ENCODE measurements at regions not wholly inside any gene's neighbourhood (a gene's known extent, or its start where the extent isn't known, plus 50 kb on each side); places are given as distances from the start of the nearest gene placed in this dataset.

- TF ChIP-seq, protein P1, sequence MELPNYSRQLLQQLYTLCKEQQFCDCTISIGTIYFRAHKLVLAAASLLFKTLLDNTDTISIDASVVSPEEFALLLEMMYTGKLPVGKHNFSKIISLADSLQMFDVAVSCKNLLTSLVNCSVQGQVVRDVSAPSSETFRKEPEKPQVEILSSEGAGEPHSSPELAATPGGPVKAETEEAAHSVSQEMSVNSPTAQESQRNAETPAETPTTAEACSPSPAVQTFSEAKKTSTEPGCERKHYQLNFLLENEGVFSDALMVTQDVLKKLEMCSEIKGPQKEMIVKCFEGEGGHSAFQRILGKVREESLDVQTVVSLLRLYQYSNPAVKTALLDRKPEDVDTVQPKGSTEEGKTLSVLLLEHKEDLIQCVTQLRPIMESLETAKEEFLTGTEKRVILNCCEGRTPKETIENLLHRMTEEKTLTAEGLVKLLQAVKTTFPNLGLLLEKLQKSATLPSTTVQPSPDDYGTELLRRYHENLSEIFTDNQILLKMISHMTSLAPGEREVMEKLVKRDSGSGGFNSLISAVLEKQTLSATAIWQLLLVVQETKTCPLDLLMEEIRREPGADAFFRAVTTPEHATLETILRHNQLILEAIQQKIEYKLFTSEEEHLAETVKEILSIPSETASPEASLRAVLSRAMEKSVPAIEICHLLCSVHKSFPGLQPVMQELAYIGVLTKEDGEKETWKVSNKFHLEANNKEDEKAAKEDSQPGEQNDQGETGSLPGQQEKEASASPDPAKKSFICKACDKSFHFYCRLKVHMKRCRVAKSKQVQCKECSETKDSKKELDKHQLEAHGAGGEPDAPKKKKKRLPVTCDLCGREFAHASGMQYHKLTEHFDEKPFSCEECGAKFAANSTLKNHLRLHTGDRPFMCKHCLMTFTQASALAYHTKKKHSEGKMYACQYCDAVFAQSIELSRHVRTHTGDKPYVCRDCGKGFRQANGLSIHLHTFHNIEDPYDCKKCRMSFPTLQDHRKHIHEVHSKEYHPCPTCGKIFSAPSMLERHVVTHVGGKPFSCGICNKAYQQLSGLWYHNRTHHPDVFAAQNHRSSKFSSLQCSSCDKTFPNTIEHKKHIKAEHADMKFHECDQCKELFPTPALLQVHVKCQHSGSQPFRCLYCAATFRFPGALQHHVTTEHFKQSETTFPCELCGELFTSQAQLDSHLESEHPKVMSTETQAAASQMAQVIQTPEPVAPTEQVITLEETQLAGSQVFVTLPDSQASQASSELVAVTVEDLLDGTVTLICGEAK (IDR thresholded peaks at IDR 0.05): no peak
- TF ChIP-seq, protein P1 (CRISPR knock-in tag; IDR thresholded peaks at IDR 0.05): no peak
- TF ChIP-seq L3MBTL2 (IDR thresholded peaks at IDR 0.05) (no peak), ZNF121 (CRISPR knock-in tag; conservative IDR thresholded peaks at IDR 0.05) (no peak), RBBP5 (IDR thresholded peaks at IDR 0.05; ENCODE audit: borderline replicate concordance, insufficient read depth, low read length, poor library complexity, severe bottlenecking) (no peak), ZNF584 (CRISPR knock-in tag; IDR thresholded peaks at IDR 0.05; ENCODE audit: low read depth) (no peak), MYNN (IDR thresholded peaks at IDR 0.05) (no peak), MYNN (CRISPR knock-in tag; IDR thresholded peaks at IDR 0.05) (no peak), SOX6 (IDR thresholded peaks at IDR 0.05) (no peak)
- TF ChIP-seq, protein P2, sequence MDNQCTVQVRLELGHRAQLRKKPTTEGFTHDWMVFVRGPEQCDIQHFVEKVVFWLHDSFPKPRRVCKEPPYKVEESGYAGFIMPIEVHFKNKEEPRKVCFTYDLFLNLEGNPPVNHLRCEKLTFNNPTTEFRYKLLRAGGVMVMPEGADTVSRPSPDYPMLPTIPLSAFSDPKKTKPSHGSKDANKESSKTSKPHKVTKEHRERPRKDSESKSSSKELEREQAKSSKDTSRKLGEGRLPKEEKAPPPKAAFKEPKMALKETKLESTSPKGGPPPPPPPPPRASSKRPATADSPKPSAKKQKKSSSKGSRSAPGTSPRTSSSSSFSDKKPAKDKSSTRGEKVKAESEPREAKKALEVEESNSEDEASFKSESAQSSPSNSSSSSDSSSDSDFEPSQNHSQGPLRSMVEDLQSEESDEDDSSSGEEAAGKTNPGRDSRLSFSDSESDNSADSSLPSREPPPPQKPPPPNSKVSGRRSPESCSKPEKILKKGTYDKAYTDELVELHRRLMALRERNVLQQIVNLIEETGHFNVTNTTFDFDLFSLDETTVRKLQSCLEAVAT (IDR thresholded peaks at IDR 0.05): no peak
Measured at GRCh38 chr2:212692466-212692865, 153.9 kb upstream of the ERBB4 start (continued).

All from K562 (cell line).